ENCODE measurements at regions not wholly inside any gene's neighbourhood (a gene's known extent, or its start where the extent isn't known, plus 50 kb on each side); places are given as distances from the start of the nearest gene placed in this dataset.

DNA sequence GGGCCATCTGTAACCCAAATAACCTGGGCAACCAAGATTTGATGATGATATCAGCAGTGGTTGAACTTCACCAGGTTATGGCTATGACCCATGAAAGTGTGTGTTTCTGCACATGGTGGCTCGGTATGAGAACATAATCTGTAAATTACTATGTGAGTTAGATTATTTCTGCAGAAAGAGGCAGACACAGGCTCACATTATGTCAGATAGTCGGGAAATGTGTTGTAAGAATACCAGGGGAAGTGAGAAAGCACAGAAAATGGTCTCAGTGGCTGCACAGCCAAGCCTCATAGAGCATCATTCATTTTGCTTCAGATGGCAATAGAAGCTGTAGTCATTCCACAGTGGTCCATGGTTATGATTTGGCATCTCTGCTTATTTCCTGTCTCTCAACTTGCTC lies 63.0 kb upstream of the RBPJ start:
- no peak for DNase-seq

DNA sequence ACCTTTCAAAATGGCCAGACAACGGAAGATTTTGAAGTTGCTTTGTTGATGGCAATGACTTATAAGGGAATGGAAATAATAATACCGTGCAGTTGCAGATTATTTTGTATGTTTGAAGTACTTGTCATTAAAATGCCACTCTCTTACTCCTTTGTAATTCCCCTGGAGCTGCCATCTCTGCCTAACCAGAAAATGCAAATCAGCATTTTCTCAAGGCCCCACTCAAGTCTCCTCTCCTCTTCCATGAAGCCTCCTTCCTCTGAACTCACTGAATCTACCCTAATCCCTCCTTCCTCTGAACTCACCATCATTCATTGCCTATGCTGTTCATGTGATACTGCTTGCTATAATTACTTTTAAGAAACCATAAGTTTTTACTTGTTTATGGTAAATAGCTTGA lies 60.2 kb upstream of the RBPJ start:
- no peak for DNase-seq

DNA sequence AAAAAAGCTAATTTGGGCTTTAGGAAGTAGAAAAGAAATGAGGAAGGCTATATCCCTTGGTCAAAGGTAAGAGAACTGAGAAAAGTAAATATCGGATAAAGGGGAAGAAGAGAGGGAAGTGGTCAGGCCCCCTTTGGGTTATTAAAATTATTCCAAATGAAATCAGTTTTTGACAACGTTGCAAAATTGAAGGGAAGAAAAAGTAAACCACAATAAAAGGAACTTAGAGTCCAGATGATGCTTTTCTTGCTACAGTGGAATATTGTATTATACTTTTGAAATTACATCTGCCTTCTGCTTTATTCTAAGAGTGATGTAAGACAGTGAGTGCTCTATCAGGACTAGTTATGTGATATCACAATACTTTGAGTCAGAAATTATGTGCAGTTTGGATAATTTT lies 59.4 kb upstream of the RBPJ start:
- no peak for DNase-seq

DNA sequence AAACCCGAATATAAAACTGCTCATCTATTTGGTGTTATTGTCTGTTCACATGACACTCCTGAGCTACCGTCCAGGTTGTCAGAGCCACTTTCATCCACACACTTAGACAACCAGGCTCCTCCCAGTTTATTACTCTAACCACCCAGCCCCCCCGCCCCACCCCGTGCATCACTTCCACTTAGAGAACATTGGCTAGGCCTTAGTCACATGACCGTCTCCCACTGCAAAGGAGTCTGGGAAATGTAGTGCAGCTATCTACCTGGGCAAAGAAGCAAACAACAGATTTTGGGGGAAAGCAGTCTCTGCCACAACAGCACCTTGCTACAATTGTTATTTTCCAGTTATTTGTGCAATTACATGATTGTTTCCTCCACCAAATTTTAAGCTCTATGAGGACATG lies 57.6 kb upstream of the RBPJ start:
- DNase-seq: no peak

DNA sequence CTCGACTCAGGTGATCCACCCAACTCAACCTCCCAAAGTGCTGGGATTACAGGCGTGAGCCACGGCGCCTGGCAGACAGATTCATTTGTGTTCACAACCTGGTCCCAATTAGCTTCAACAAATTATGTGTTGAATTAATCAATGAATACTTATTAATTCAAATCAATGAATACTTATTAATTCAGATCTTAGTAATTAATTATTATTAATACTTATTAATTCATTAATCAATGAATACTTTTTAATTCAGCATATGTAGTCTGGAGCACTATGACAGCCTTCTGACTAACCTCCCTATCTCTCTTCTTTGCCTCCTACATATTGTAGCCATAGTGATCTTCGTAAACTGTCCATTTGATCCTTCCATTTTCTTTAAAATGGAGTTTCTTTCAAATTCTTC lies 56.7 kb upstream of the RBPJ start:
- no peak for DNase-seq

DNA sequence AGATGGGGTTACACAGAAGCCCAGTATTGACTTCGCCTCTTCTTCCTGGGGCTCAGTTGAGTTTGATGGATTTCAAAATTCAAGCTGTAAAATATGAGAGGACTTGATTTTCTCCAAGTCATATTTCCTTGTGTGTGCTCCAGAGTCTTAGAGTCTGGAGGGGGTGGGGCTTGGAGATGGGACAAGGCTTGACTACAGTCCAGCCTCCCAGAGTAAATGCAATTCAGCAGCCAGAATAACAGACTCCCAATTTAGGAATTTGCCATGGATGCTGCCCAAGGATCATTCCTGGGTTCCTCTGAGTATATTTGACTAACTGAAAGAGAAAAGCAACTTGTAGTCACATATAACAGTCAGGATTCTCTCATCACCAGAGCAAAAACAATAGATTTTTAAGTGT lies 53.7 kb upstream of the RBPJ start:
- DNase-seq: no peak

DNA sequence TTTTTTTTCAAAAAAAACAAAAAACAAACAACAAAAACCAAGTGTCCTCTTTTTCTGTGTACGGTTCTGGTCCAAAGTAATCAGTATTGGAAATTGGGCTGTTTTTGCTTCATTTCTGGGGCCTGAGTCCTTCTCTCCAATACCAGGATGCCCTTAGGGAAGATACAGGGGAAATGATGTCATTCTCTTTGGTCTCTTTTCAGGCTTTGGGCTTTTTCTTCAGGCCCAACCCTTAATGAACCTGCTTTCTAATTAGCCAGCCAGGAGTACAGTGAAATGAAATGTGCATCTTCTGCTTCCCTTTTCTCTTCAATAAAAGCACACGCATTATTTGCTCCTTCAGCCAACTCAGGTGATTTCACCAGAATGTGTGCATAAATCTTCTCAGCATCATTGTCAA lies 52.6 kb upstream of the RBPJ start:
- DNase-seq: no peak

DNA sequence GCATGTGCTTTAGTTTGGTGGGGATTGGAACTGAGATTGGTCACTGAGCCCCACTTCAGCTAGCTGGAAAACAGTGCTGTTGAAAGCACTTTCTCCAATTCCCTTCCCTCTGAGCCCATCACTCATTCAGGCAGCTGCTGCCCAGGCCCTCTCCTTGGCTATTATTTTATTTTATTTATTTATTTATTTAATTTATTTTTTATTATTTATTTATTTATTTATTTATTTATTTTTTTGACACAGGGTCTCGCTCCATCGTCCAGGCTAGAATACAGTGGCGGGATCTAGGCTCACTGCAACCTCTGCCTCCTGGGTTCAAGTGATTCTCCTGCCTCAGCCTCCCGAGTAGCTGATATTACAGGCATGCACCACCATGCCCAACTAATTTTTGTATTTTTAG lies 51.8 kb upstream of the RBPJ start:
- DNase-seq: no peak
